ENCODE measurements at regions not wholly inside any gene's neighbourhood (a gene's known extent, or its start where the extent isn't known, plus 50 kb on each side); places are given as distances from the start of the nearest gene placed in this dataset.

GRCh38 chr5:63145167-63145566 lies 566.5 kb downstream of the LRRC70 start:
- no peak for TF ChIP-seq CTCF (IDR thresholded peaks at IDR 0.05; ENCODE audit: poor library complexity, severe bottlenecking)
- no peak for TF ChIP-seq EZH2 (IDR thresholded peaks at IDR 0.05; ENCODE audit: borderline replicate concordance, insufficient read depth, low read length, poor library complexity, severe bottlenecking)
- no peak for TF ChIP-seq POLR2AphosphoS5 (IDR thresholded peaks at IDR 0.05)
- TF ChIP-seq TAF1 (IDR thresholded peaks at IDR 0.05; ENCODE audit: low read depth) = no peak
- TF ChIP-seq RAD21 (conservative IDR thresholded peaks at IDR 0.05) = no peak
- no peak for TF ChIP-seq MXI1 (conservative IDR thresholded peaks at IDR 0.05; ENCODE audit: poor library complexity, severe bottlenecking)
- no peak for TF ChIP-seq REST (IDR thresholded peaks at IDR 0.05; ENCODE audit: borderline replicate concordance)
- TF ChIP-seq EP300 (conservative IDR thresholded peaks at IDR 0.05; ENCODE audit: poor library complexity, severe bottlenecking) = no peak
- TF ChIP-seq SMC3 (conservative IDR thresholded peaks at IDR 0.05; ENCODE audit: poor library complexity) = no peak
